ENCODE measurements at regions not wholly inside any gene's neighbourhood (a gene's known extent, or its start where the extent isn't known, plus 50 kb on each side); places are given as distances from the start of the nearest gene placed in this dataset.

DNA sequence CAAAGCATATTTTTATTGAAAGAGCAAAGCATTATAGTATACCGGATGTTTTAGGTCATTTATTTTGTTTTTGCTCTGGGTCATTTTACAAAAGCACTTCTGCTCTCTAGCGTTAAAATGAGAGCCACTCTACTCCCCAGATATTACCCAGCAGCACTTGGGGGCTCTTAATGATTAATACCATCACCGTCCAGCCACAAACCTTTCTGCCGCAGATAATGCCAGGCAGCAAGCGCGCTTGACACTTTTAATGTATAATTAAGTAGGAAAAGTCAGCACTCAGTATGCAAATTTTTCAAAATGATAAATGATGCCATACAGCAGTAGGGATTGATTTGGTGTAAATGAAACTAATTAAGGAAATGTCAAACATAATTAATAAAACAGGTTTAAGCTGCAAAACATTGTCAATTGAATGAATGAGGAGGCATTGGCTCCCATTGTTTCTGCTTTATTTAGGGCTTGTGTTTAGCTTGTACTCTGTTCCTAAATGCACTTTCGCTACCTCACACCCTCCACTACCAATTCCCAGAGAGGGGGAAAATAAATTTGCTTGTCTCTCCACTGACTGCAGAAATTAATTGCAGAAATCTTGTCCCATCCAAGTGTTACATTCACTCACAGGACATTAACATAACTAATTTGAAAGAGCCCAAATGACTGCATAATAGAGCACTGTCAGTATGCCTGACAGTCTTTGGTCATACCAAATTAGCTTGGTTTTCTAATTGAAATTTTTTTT is 358.8 kb upstream of the ARRDC3 start:
- DNase-seq: no peak

- DNase-seq: no peak
These were observed 346.9 kb upstream of the ARRDC3 start for GRCh38 chr5:91730026-91730425.

GRCh38 chr5:91727463-91727862 is 344.3 kb upstream of the ARRDC3 start:
- DNase-seq: no peak

DNA sequence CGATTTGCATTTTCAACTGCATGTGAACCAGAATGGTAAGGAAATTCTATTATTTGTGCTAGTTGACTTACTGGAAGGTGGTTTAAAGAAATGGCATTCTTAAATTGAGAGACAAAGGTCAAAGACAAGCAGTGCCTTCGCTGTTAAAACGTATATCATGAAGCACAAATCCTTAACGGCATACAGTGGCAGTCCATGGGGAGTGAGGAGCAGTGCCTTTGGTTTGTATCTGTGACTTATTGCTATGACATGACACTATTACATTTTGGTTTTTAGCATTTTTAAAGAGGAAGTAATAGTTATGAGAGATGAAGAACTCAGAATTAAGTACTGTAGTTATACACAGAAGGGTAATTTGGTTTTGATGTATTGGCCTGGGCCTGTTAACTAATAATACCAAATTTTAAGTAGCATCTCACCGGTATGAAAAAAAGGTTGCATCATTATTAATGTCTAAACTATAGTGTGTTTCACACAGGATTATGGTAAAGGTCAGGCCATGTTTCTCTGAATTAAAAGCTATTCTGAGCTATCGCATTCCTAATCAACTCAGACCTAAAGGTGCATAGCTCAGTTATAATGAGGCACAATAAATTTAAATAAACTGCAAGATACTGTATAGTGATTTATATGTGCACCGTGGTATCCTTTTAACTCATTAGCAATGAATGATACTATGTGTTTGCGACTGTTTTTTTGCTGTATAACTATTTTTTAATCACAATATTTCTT is 339.8 kb upstream of the ARRDC3 start:
- DNase-seq: no peak

GRCh38 chr5:91712718-91713117 is 329.6 kb upstream of the ARRDC3 start:
- no peak for DNase-seq

DNA sequence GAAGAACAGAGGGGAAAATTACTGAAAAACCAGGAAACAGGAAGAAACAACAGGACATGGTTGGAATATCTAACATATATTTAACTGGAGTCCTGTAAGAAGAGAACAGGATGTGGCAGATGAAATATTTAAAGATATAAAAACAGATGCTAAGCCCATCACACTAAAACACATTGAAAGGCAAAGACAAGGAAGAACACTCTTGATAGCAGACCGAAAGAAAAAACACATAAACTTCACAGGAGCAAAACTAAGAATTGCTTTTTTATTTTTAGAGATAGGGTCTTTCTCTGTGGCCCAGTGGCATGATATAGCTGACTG is 324.4 kb upstream of the ARRDC3 start:
- no peak for DNase-seq

- no peak for DNase-seq
These were observed 323.8 kb upstream of the ARRDC3 start for GRCh38 chr5:91706785-91707520.

DNA sequence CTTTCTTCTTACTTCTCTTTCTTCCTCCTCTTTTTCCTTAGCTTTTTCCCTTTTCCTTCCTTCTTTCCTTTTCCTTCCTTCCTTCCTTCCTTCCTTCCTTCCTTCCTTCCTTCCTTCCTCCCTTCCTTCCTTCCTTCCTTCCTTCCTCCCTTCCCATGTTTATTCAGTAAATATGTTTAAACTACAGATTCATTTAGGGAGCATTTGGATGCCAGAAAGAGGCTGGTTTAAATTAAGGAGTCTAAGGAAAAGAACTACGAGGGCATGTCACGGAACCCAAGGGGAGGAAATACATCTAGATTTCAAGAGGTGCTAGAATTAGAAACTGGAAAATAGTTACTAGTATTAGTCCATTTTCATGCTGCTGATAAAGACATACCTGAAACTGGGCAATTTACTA is 320.0 kb upstream of the ARRDC3 start:
- no peak for DNase-seq

- DNase-seq: no peak
These were observed 316.3 kb upstream of the ARRDC3 start for GRCh38 chr5:91699429-91699828.

GRCh38 chr5:91691592-91691991 is 308.5 kb upstream of the ARRDC3 start:
- no peak for DNase-seq

DNA sequence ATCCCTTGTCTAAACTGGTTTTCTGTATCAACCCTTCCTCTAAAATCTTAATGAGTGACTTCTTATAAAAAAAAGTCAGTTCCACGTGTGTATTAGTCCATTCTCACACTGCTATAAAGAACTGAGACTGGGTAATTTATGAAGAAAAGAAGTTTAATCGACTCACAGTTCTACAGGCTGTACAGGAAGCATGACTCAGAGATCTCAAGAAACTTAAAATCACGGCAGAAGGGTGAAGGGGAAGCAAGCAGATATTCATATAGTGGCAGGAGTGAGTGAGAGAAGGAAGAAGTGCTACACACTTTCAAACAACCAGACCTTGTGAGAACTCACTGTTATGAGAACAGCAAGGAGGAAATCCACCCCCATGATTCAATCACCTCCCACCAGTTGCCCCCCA is 307.8 kb upstream of the ARRDC3 start:
- DNase-seq: no peak

DNA sequence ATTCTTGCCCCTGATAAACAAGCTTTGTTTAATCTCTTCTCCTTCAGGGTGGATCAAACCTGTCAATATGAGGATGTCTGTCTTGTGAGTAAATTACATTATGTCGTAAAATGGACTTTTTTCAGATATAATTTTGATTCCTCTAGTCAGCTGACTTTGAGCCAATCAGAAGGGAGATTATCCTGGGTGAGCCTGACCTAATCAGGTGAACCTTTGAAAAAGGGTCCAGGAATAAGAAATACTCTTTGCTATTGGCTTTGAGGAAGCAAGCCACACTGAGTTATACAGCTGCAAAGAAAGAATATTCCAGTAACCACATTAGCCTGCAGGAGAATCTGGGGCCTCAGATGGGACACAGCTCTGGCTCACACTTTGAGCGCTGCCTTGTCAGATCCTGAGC is 304.3 kb upstream of the ARRDC3 start:
- DNase-seq: no peak

GRCh38 chr5:91684625-91685024 is 301.5 kb upstream of the ARRDC3 start:
- no peak for DNase-seq

DNA sequence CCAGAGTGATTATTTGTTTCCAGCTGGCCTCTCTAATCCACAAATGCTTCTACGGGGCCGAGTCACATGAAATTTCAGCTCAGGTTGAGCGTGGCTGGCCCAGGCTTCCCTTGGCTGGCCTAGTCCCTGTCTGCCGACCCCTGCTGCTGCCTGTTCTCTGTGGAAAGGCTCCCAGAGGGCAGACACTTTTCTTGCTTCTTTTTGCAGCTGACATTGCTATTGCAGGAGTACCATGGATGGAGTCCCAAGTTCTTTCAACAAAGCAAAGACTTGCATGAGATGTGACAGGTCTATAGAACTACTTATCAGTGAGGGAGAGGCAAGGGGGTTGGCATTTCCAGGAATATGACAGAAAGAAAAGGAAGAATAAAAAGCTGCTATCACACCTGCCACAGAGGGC is 287.4 kb upstream of the ARRDC3 start:
- DNase-seq: no peak

DNA sequence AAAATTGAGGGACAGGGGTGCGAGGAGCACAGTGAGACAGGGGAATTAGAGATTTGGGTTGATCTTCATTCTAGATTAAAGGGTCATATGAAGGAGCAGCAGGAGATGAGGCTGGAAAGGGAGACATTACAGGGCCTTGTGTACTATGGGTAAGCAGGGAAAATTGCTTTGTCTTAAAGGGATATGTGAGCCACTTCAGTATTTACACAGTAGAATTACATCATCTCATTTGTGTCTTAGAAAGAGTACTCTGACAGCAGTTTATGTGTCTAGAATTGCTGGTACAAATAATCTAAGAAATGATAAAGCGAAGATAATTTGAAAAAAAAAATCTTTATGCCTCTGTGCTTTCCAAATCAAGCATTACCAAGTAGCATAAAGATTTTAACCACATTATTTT is 287.0 kb upstream of the ARRDC3 start:
- no peak for DNase-seq

GRCh38 chr5:91668261-91668660 is 285.1 kb upstream of the ARRDC3 start:
- DNase-seq: no peak

DNA sequence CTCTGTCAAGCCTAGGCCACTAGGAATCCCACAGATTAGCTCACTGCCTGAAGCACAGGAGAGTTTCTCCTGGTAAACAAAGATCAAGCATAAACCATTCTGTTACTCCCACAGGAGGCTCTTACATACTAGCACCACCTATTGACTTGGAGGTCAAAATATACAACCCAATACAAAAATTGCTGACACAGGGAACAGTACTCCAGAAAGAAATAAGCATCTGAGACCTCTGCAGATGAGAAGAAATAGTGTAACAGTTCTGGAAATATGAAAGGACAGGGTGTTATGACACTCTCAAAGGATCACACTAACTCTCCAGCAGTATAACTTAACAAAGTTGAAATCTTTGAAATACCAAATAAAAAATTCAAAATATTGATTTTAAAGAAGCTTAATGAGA is 269.6 kb upstream of the ARRDC3 start:
- DNase-seq: no peak

GRCh38 chr5:91651704-91652103 is 268.6 kb upstream of the ARRDC3 start:
- DNase-seq: no peak

DNA sequence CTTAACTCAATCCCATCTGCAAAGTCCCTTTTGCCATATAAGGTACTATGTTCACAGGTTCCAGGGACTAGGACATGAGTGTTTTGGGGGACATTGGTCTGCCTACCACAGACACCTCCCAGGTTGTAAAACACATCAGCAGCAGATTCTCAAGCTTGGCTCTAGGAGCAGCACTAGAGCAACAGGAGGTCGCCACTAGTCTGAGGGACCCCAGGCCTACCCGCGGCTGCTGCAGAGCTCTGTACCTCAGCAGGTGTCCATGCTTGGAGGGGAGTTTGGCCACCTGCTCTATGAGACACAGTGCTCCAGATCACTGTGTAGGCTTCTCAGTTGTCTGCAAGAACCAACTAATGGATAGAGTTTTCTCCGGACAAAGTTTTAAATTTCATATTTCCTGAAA is 262.2 kb upstream of the ARRDC3 start:
- no peak for DNase-seq

- DNase-seq: no peak
These were observed 260.7 kb upstream of the ARRDC3 start for GRCh38 chr5:91643797-91644196.

- DNase-seq: no peak
These were observed 259.5 kb upstream of the ARRDC3 start for GRCh38 chr5:91642581-91642980.

DNA sequence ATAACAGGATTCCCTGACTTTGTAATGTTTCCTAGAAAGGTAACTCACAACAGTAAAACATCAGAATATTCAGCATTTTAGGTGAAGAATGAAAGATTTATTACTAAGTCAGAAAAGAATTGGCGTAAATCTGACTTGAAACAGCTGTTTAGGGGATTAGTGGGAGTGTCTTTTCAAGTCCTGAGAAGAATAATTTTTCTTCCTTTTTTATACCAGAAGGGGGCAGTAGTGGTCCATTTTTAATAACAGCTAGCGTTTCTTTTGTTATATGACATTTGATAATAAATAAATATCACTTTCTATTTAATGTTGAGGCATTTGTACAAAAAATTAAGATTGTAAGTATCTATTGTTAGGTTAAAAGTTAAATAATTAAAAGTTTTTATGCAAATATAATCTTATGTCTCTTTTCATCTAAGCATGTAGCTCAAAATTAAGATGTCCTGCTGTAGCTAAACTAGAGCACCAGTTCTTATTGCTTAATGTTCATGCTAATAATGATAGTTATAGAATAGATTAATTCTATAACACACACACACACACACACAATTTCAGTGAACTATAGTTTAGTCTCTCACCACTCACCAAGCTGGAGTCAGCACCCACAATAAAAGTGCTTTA is 258.7 kb upstream of the ARRDC3 start:
- DNase-seq: no peak

GRCh38 chr5:91639744-91640143 is 256.6 kb upstream of the ARRDC3 start:
- no peak for DNase-seq

DNA sequence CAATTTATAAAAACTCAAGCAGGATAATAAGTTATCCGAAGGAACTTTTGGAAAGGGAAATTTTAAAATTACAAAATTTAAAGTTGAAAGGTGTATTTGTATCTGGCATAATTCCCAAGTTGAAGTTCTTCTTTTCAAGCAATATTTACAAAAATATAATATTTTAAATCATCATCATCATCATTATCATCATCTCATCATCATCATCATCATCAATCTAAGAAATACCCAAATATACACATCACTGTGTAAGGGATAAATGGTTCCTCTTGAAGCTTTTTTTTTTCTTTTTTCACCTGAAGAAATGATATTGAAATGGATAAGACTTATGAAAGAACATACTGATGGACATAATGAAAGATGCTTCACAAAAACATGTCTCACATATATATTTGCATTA is 254.9 kb upstream of the ARRDC3 start:
- DNase-seq: no peak

Data from activated effector memory CD4-positive, alpha-beta T cell treated with anti-CD3 and anti-CD28 coated beads, Interleukin-2, amount 50 U/mL, for 16 hours (primary cell).